ENCODE measurements at regions not wholly inside any gene's neighbourhood (a gene's known extent, or its start where the extent isn't known, plus 50 kb on each side); places are given as distances from the start of the nearest gene placed in this dataset.

GRCh38 chr20:23282546-23282945 is 68.0 kb upstream of the NXT1 start:
- no peak overlapping the region for H3K4me3 ChIP-seq (ENCODE audit: low read depth, low read length)
- in situ Hi-C loops (cut with HindIII; ENCODE audit: low sequenced_read_pairs), result no loop called here
- no peak for DNase-seq (ENCODE audit: low read depth)
- no peak for TF ChIP-seq CTCF (IDR thresholded peaks at IDR 0.05; ENCODE audit: low read depth, low read length, missing control alignments)

GRCh38 chr20:23282111-23282510 is 68.5 kb upstream of the NXT1 start:
- H3K4me3 ChIP-seq (ENCODE audit: low read depth, low read length), result no peak overlapping the region
- DNase-seq (ENCODE audit: low read depth), result no peak
- TF ChIP-seq CTCF (IDR thresholded peaks at IDR 0.05; ENCODE audit: low read depth, low read length, missing control alignments), result no peak
- in situ Hi-C loops (cut with HindIII; ENCODE audit: low sequenced_read_pairs), result no loop called here

- H3K4me3 ChIP-seq (ENCODE audit: low read depth, low read length), result no peak overlapping the region
- in situ Hi-C loops (cut with HindIII; ENCODE audit: low sequenced_read_pairs), result no loop called here
- no peak for TF ChIP-seq CTCF (IDR thresholded peaks at IDR 0.05; ENCODE audit: low read depth, low read length, missing control alignments)
- DNase-seq (ENCODE audit: low read depth), result no peak
Measured at GRCh38 chr20:23279836-23280235, 70.8 kb upstream of the NXT1 start.

- no peak overlapping the region for H3K4me3 ChIP-seq (ENCODE audit: low read depth, low read length)
- no peak for TF ChIP-seq CTCF (IDR thresholded peaks at IDR 0.05; ENCODE audit: low read depth, low read length, missing control alignments)
- DNase-seq (ENCODE audit: low read depth), result no peak
- in situ Hi-C loops (cut with HindIII; ENCODE audit: low sequenced_read_pairs), result no loop called here
Measured at GRCh38 chr20:23278172-23278571, 72.4 kb upstream of the NXT1 start.

GRCh38 chr20:23277316-23277715 is 73.3 kb upstream of the NXT1 start:
- in situ Hi-C loops (cut with HindIII; ENCODE audit: low sequenced_read_pairs), result no loop called here
- TF ChIP-seq CTCF (IDR thresholded peaks at IDR 0.05; ENCODE audit: low read depth, low read length, missing control alignments), result no peak
- no peak for DNase-seq (ENCODE audit: low read depth)
- H3K4me3 ChIP-seq (ENCODE audit: low read depth, low read length), result no peak overlapping the region

- DNase-seq (ENCODE audit: low read depth), result no peak
- in situ Hi-C loops (cut with HindIII; ENCODE audit: low sequenced_read_pairs), result no loop called here
- H3K4me3 ChIP-seq (ENCODE audit: low read depth, low read length), result no peak overlapping the region
- no peak for TF ChIP-seq CTCF (IDR thresholded peaks at IDR 0.05; ENCODE audit: low read depth, low read length, missing control alignments)
Measured at GRCh38 chr20:23273776-23274175, 76.8 kb upstream of the NXT1 start.

Data from astrocyte of the cerebellum (primary cell).